Lung (tissue), 11 donors: ENCODE measurements at regions not wholly inside any gene's neighbourhood (a gene's known extent, or its start where the extent isn't known, plus 50 kb on each side); places are given as distances from the start of the nearest gene placed in this dataset.
"Not testable (repeated sequence)": the region's sequence is repeated elsewhere in the genome, so short reads cannot be mapped to it uniquely, and the experiment has no call there.

Experiments used
- ATAC-seq: fragments of 200-7000 bp; cut with Tn5 transposase; one replicate; pipeline ENCODE4 v1.9.1; 2020; ENCODE audit warnings: moderate number of reproducible peaks; ENCODE audit not compliant: insufficient read depth, low FRiP score
- DNase-seq, 3 donors: peaks; one replicate each; pipeline ENCODE4 v3.0.0-alpha.2; 2013 to 2017
- H3K27ac ChIP-seq, 2 donors: one replicate each; pipeline ENCODE4 v1.5.1; 2013; ENCODE audit warnings: mild to moderate bottlenecking in 2 of 2, moderate library complexity in 2 of 2, control low read depth in 1 of 2, inconsistent platforms in 1 of 2, low read depth in 1 of 2, low read length in 1 of 2
- H3K27me3 ChIP-seq, 3 donors: one replicate each; pipeline ENCODE4 v1.5.1; 2013; ENCODE audit warnings: low read length in 2 of 3; ENCODE audit not compliant: control insufficient read depth in 3 of 3, insufficient read depth in 3 of 3
- H3K36me3 ChIP-seq, 4 donors: one replicate each; pipeline ENCODE4 v1.5.1; 2013; ENCODE audit warnings: low read length in 4 of 4, mild to moderate bottlenecking in 1 of 4, moderate library complexity in 1 of 4; ENCODE audit not compliant: control insufficient read depth in 4 of 4, insufficient read depth in 4 of 4
- H3K4me1 ChIP-seq, 5 donors: one replicate each; pipeline ENCODE4 v1.5.1; 2013; ENCODE audit warnings: low read length in 5 of 5, mild to moderate bottlenecking in 2 of 5, moderate library complexity in 1 of 5; ENCODE audit not compliant: control insufficient read depth in 5 of 5, insufficient read depth in 5 of 5
- H3K4me3 ChIP-seq: one replicate; pipeline ENCODE4 v1.5.1; 2013; ENCODE audit warnings: mild to moderate bottlenecking, control low read depth, moderate library complexity
- H3K9ac ChIP-seq, 2 donors: one replicate each; pipeline ENCODE4 v1.5.1; 2013; ENCODE audit warnings: low read length in 2 of 2, control low read depth in 1 of 2; ENCODE audit not compliant: insufficient read depth in 1 of 2
- H3K9me3 ChIP-seq, 4 donors: one replicate each; pipeline ENCODE4 v1.5.1; 2013; ENCODE audit warnings: low read length in 3 of 4, mild to moderate bottlenecking in 1 of 4, moderate library complexity in 1 of 4; ENCODE audit not compliant: control insufficient read depth in 4 of 4, insufficient read depth in 3 of 4
- WGBS, 2 donors: extraction: QIAGEN DNeasy Blood & Tissue Kit; methylation state at CpG; one replicate each; pipeline ENCODE4 v1.1.7; 2013; 5-methylcytosine and 5-hydroxymethylcytosine counted together
- TF ChIP-seq, protein P1 (sequence below): IDR thresholded peaks from 2 replicates; pipeline ENCODE4 v1.5.1; 2012; ENCODE audit warnings: mild to moderate bottlenecking; ENCODE audit errors: control extremely low read depth, extremely low read depth
- donor health status: control.
- donor health status: control.
- donor health status: Bipolar disorder and iron deficiency.
- donor health status: healthy.
- donor health status: DM: yes; HTN: yes; CAD: no.

DNA sequence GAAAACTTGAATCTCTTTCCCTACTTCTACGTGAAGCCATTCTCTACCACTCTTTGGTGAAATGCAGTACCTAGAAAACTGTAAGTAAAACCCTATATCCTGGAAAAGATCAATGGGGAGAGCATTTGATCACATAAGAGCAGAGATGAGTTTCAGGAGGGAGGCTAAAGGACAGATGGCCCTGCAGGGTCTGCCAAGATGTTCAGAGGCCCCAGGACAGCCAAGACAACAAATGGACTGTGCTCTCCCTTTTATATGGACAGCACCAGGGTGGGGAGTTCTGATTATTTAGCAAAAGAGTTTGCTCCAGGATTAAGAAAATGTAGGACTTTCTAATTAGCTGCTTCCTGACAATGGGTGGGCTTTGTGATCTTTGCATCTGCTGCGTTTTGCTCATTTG is 101.7 kb downstream of the DCK start:
- Histone ChIP-seq H3K36me3 (no peaks in the 10 kb centered on the region), H3K9me3 (no peaks in the 10 kb centered on the region), H3K4me1 (peaks cover 0 to 3% (median 0%) of the 10 kb centered on the region in 5 donors), H3K9ac (no peak overlapping the region), H3K27me3 (no peaks in the 10 kb centered on the region), H3K4me3 (no peak overlapping the region), H3K27ac (no peak overlapping the region)
- 96% methylated on average over 2 of the region's 2 CpGs for WGBS, 2 donors
- ATAC-seq (no peak), DNase-seq (no peak)
- TF ChIP-seq, protein P1, sequence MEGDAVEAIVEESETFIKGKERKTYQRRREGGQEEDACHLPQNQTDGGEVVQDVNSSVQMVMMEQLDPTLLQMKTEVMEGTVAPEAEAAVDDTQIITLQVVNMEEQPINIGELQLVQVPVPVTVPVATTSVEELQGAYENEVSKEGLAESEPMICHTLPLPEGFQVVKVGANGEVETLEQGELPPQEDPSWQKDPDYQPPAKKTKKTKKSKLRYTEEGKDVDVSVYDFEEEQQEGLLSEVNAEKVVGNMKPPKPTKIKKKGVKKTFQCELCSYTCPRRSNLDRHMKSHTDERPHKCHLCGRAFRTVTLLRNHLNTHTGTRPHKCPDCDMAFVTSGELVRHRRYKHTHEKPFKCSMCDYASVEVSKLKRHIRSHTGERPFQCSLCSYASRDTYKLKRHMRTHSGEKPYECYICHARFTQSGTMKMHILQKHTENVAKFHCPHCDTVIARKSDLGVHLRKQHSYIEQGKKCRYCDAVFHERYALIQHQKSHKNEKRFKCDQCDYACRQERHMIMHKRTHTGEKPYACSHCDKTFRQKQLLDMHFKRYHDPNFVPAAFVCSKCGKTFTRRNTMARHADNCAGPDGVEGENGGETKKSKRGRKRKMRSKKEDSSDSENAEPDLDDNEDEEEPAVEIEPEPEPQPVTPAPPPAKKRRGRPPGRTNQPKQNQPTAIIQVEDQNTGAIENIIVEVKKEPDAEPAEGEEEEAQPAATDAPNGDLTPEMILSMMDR, result no peak

DNA sequence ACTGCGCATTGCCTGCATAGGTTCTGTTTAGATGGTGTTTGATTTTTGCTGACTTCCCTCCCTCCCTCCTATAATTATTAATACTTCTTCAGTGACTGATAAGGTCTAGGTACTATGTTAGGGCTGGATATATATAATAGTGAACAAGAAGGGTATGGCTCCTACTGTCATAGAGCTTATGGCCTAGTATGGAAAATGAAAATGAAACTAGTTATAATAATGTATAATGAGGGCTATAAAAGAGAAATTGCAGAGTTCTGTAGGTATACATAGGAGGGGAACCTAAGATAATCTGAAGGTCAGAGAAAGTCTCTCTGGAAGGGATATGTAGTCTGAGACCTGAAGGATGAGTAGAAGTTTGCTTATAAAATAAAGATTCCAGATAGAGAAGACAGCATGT is 102.1 kb downstream of the DCK start:
- 92 to 95% methylated on average over 1 of the region's 1 CpG for WGBS, 2 donors
- Histone ChIP-seq H3K9me3 (no peaks in the 10 kb centered on the region), H3K27ac (no peak overlapping the region), H3K4me1 (peaks cover 0 to 3% (median 0%) of the 10 kb centered on the region in 5 donors), H3K36me3 (no peaks in the 10 kb centered on the region), H3K27me3 (no peaks in the 10 kb centered on the region), H3K4me3 (no peak overlapping the region), H3K9ac (no peak overlapping the region)
- TF ChIP-seq, protein P1, result no peak
- DNase-seq (no peak), ATAC-seq (no peak)

DNA sequence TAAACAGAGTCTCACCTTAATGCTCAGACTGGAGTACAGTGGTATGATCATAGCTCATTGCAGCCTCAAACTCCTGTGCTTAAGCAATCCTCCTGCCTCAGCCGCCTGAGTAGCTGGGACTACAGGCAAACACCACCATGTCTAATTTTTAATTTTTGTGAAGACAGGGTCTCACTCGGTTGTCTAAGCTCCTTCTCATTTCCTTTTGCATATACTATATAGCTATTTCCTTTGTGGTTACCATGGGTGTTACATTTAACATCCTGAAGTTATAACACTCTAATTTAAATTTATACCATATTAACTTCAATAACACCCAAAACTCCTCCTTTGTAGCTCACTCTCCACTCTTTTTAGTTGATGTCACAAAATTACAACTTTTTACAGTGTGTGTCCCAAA is 114.3 kb downstream of the DCK start:
- H3K27me3 ChIP-seq, result no peaks in the 10 kb centered on the region
- ATAC-seq, result no peak
- no peak overlapping the region for H3K9ac ChIP-seq
- 44 to 54% methylated on average over 2 of the region's 2 CpGs for WGBS, 2 donors
- no peaks in the 10 kb centered on the region for H3K9me3 ChIP-seq
- no peaks in the 10 kb centered on the region for H3K36me3 ChIP-seq
- H3K4me3 ChIP-seq, result no peak overlapping the region
- TF ChIP-seq, protein P1, result no peak
- no peaks in the 10 kb centered on the region for H3K4me1 ChIP-seq
- no peak overlapping the region for H3K27ac ChIP-seq
- DNase-seq, result no peak

- no peak overlapping the region for H3K4me3 ChIP-seq
- DNase-seq, result no peak
- TF ChIP-seq, protein P1, result no peak
- no peaks in the 10 kb centered on the region for H3K27me3 ChIP-seq
- H3K36me3 ChIP-seq, result no peaks in the 10 kb centered on the region
- WGBS, 2 donors, result 70 to 80% methylated on average over 2 of the region's 2 CpGs
- H3K4me1 ChIP-seq, result no peaks in the 10 kb centered on the region
- H3K27ac ChIP-seq, result no peak overlapping the region
- no peaks in the 10 kb centered on the region for H3K9me3 ChIP-seq
- no peak overlapping the region for H3K9ac ChIP-seq
- ATAC-seq, result no peak
Measured at GRCh38 chr4:71110499-71110898, 117.0 kb downstream of the DCK start.

DNA sequence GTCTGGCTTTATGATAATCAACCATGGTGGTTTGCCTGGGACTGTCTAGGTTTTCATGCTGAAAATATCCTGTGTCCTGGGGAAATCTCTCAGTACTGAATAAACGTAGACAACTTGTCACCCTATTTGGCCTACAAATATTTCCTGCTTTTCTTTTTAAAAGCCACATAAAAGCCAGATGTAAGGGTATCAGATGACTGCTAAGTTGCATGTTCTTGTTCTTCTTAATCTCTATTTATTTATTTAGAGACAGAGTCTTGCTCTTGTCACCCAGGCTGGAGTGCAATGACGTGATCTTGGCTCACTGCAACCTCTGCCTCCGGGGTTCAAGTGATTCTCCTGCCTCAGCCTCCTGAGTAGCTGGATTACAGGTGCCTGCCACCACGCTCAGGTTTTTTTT is 117.7 kb downstream of the DCK start:
- H3K27ac ChIP-seq, H3K4me1 ChIP-seq, H3K9me3 ChIP-seq, H3K27me3 ChIP-seq, ATAC-seq, H3K4me3 ChIP-seq, H3K36me3 ChIP-seq, H3K9ac ChIP-seq, DNase-seq: not testable (repeated sequence)
- WGBS, 2 donors, result 53 to 75% methylated on average over 4 of the region's 4 CpGs
